Type B pancreatic cell (in vitro differentiated cells): ENCODE measurements at regions not wholly inside any gene's neighbourhood (a gene's known extent, or its start where the extent isn't known, plus 50 kb on each side); places are given as distances from the start of the nearest gene placed in this dataset.

Experiments used
- DNase-seq: peaks from one replicate; pipeline ENCODE4 v3.0.0; 2021; ENCODE audit warnings: mixed read lengths; ENCODE audit not compliant: unreplicated experiment; ENCODE audit errors: extremely low spot score
- H3K27ac Mint-ChIP-seq: 2 replicates; pipeline ENCODE4 v1.8.0; 2021; ENCODE audit warnings: mild to moderate bottlenecking, mixed read lengths
- H3K27me3 Mint-ChIP-seq: 2 replicates; pipeline ENCODE4 v1.8.0; 2021; ENCODE audit warnings: mixed read lengths
- H3K36me3 Mint-ChIP-seq: 2 replicates; pipeline ENCODE4 v1.8.0; 2021; ENCODE audit warnings: mixed read lengths
- H3K4me1 Mint-ChIP-seq: one replicate; pipeline ENCODE4 v1.8.0; 2021; ENCODE audit warnings: mixed read lengths; ENCODE audit not compliant: unreplicated experiment
- H3K4me3 Mint-ChIP-seq: 2 replicates; pipeline ENCODE4 v1.8.0; 2021; ENCODE audit warnings: mild to moderate bottlenecking, mixed read lengths
- H3K9me3 Mint-ChIP-seq: 2 replicates; pipeline ENCODE4 v1.8.0; 2021; ENCODE audit warnings: mixed read lengths
- CTCF ChIP-seq: fragments of 200-600 bp; sonication (generic); conservative IDR thresholded peaks from 2 replicates; pipeline ENCODE4 v1.5.0; 2021; ENCODE audit warnings: antibody characterized with exemption, mild to moderate bottlenecking

DNA sequence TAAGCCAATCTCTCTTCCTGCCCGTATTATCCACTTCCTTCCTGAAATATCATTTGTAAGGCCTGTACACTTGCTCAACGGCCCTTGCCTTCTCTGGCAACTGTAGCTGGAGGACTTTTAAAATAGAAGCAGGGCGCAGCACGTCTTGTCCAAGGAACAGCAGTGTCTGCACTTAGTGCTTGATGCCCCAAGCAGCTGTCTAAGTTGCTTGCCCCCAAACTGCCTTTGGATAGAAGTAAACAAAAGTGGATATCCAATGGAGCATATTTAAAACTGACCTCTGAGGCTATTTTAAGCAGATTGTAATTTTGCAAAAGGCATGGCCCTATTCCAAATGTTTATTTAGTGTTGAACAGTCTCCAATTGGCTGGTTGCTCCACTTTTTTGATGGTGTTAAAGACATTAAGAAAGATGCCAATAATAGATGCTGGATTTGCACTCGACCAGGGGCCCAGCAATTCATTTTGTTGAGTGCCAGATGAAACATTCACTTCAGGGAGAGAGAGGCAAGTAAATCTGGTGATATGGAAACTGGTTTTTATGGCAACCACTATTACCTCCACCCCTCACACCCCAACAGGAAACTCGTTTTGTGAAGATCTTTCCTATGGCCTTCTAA, 526.8 kb upstream of the TBL1XR1 start:
- Mint-ChIP-seq H3K27me3 (no peaks in the 10 kb centered on the region), H3K9me3 (peaks cover 16% of the 10 kb centered on the region), H3K4me3 (no peak overlapping the region), H3K4me1 (peaks cover 29% of the 10 kb centered on the region), H3K27ac (no peak overlapping the region), H3K36me3 (peaks cover 4% of the 10 kb centered on the region)
- TF ChIP-seq CTCF: no peak
- DNase-seq: no peak

DNA sequence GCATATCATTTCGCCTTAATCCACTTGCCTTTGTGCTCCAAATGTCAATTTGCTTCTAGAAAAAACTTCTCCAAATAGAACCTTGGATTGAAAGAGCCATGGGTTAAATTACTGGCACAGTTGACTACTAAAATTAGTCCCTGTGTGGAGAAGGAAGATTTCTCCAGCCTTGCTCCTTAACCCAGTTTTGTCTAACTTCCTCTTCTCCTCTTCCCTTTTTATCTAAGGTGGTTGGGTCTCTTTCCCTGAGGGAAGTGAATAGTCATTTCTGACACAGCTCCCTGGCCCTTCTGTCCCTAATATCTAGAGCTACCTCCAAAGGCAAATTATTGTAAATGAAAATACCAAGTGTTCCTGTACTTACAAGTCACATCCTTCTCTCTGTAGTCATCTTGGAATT, 527.9 kb upstream of the TBL1XR1 start:
- no peak overlapping the region for H3K4me3 Mint-ChIP-seq
- TF ChIP-seq CTCF: no peak
- H3K27me3 Mint-ChIP-seq: no peaks in the 10 kb centered on the region
- peaks cover 4% of the 10 kb centered on the region for H3K36me3 Mint-ChIP-seq
- H3K27ac Mint-ChIP-seq: no peak overlapping the region
- H3K4me1 Mint-ChIP-seq: peaks cover 32% of the 10 kb centered on the region
- peaks cover 16% of the 10 kb centered on the region for H3K9me3 Mint-ChIP-seq
- DNase-seq: no peak

- H3K4me1 Mint-ChIP-seq: peaks cover 46% of the 10 kb centered on the region
- H3K4me3 Mint-ChIP-seq: no peak overlapping the region
- H3K9me3 Mint-ChIP-seq: peaks cover 16% of the 10 kb centered on the region
- H3K27me3 Mint-ChIP-seq: no peaks in the 10 kb centered on the region
- no peak for TF ChIP-seq CTCF
- H3K36me3 Mint-ChIP-seq: no peaks in the 10 kb centered on the region
- H3K27ac Mint-ChIP-seq: no peak overlapping the region
- DNase-seq: no peak
Measured at GRCh38 chr3:177726807-177727206, 529.5 kb upstream of the TBL1XR1 start.

DNA sequence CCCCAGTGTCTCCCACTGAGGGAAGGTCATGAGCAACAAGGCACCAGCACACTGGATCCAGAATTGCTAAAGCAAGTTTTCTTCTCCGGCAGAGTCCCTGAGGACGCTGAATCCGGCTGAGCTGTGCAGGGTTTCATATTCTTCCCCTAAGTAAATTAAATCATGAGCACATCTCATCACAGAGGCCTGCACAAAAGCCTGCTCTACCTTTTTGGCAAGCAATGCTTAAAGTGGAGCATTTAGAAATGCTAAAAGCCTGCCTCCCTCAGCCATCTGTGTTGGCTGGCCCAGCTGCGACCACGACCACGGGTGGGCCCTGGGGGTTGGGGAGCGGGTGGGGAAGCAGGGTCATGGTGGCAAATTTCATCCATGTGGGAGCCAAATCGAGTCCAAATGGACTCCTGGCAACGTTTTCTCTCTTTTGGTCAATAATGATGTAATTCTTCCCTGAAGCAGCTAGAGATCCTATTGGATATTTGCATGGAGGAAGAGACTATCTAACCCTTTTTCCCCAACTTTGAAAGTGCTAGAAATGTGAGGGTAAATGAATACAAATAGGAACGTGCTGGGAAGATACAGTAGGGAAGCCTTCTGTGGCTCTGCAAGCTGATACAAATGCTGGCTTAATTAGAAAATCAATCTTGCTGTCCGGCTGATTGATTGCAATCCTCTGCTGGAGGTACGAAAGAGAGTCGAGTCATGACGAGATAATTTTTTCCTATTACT, 532.8 kb upstream of the TBL1XR1 start:
- no peaks in the 10 kb centered on the region for H3K36me3 Mint-ChIP-seq
- peaks cover 16% of the 10 kb centered on the region for H3K9me3 Mint-ChIP-seq
- TF ChIP-seq CTCF: no peak
- peak overlapping the region; percentile 19 for H3K4me3 Mint-ChIP-seq
- H3K4me1 Mint-ChIP-seq: peaks cover 47% of the 10 kb centered on the region
- no peak for DNase-seq
- peak overlapping the region; percentile 14 for H3K27ac Mint-ChIP-seq
- H3K27me3 Mint-ChIP-seq: no peaks in the 10 kb centered on the region

GRCh38 chr3:177730814-177731213, 533.5 kb upstream of the TBL1XR1 start:
- no peak for TF ChIP-seq CTCF
- no peak for DNase-seq
- H3K4me1 Mint-ChIP-seq: peaks cover 47% of the 10 kb centered on the region
- no peak overlapping the region for H3K27ac Mint-ChIP-seq
- H3K4me3 Mint-ChIP-seq: no peak overlapping the region
- H3K36me3 Mint-ChIP-seq: no peaks in the 10 kb centered on the region
- no peaks in the 10 kb centered on the region for H3K27me3 Mint-ChIP-seq
- H3K9me3 Mint-ChIP-seq: peaks cover 16% of the 10 kb centered on the region
